MCF 10A (cell line): ENCODE measurements at regions not wholly inside any gene's neighbourhood (a gene's known extent, or its start where the extent isn't known, plus 50 kb on each side); places are given as distances from the start of the nearest gene placed in this dataset.

ENCODE experiments used
- BruUV-seq: library from RNA; stranded (reverse); fragments of 400-500 nt; replicated peaks from 2 replicates; lab custom pipeline; 2021; lab: Mats Ljungman, UMichigan
- CTCF ChIA-PET: fragments of 300-600 bp; sonication (Branson Sonifier 250); formaldehyde crosslinking; extraction: SDS; loops from one replicate; lab custom pipeline; 2021; ENCODE audit warnings: antibody characterized with exemption, inconsistent platforms; lab: Yijun Ruan, JAX
- POLR2A ChIA-PET: fragments of 300-600, 350-650 bp; sonication (Branson Sonifier 250); formaldehyde crosslinking; extraction: SDS; loops from one replicate; lab custom pipeline; 2020; ENCODE audit warnings: antibody characterized with exemption, inconsistent platforms; lab: Yijun Ruan, JAX
- DNase-seq: peaks from one replicate; pipeline ENCODE4 v3.0.0-alpha.2; 2018; ENCODE audit not compliant: unreplicated experiment
- H3K27ac Mint-ChIP-seq: one replicate; pipeline ENCODE4 v1.8.0; 2022; ENCODE audit warnings: mild to moderate bottlenecking, low read depth, mixed read lengths; ENCODE audit not compliant: unreplicated experiment
- H3K27me3 Mint-ChIP-seq: one replicate; pipeline ENCODE4 v1.8.0; 2022; ENCODE audit warnings: mixed read lengths; ENCODE audit not compliant: insufficient read depth, unreplicated experiment
- H3K36me3 Mint-ChIP-seq: one replicate; pipeline ENCODE4 v1.8.0; 2022; ENCODE audit warnings: mild to moderate bottlenecking, moderate library complexity, mixed read lengths; ENCODE audit not compliant: insufficient read depth, unreplicated experiment
- H3K4me1 Mint-ChIP-seq: one replicate; pipeline ENCODE4 v1.8.0; 2022; ENCODE audit warnings: mixed read lengths; ENCODE audit not compliant: insufficient read depth, unreplicated experiment
- H3K4me3 Mint-ChIP-seq: one replicate; pipeline ENCODE4 v1.8.0; 2022; ENCODE audit warnings: mild to moderate bottlenecking, moderate library complexity, mixed read lengths; ENCODE audit not compliant: unreplicated experiment
- H3K9me3 Mint-ChIP-seq: one replicate; pipeline ENCODE4 v1.8.0; 2022; ENCODE audit warnings: mixed read lengths; ENCODE audit not compliant: unreplicated experiment
- CTCF ChIP-seq: fragments of 200-600 bp; IDR thresholded peaks from one replicate; pipeline ENCODE4 v1.8.0; 2022; ENCODE audit warnings: antibody characterized with exemption, mild to moderate bottlenecking; ENCODE audit not compliant: unreplicated experiment
- intact Hi-C: fragments of 100-400 bp; cut with micrococcal nuclease; formaldehyde crosslinking; loops from 2 replicates; pipeline ENCODE4 v1.14.1; 2022

GRCh38 chr2:207458582-207458981, 71.2 kb upstream of the CREB1 start:
- no peaks in the 10 kb centered on the region for H3K4me1 Mint-ChIP-seq
- ChIA-PET CTCF (interaction anchor here (0.7 to 1.6 kb wide), 2 partner anchors 224 to 476 kb away, joined by 3 to 5 read pairs; no protein-coding TSS in a partner anchor), POLR2A (interaction anchor here (1.0 kb wide), 1 partner anchor 168 kb away, joined by 3 read pairs; no protein-coding TSS in a partner anchor)
- H3K36me3 Mint-ChIP-seq = no peaks in the 10 kb centered on the region
- no peak overlapping the region for H3K4me3 Mint-ChIP-seq
- TF ChIP-seq CTCF = peak; percentile 8
- H3K27ac Mint-ChIP-seq = no peak overlapping the region
- intact Hi-C loops = no loop called here
- no peak for DNase-seq
- BruUV-seq = no TSS peak
- no peaks in the 10 kb centered on the region for H3K9me3 Mint-ChIP-seq
- H3K27me3 Mint-ChIP-seq = no peaks in the 10 kb centered on the region

- Mint-ChIP-seq H3K27me3 (no peaks in the 10 kb centered on the region), H3K9me3 (no peaks in the 10 kb centered on the region), H3K4me3 (no peak overlapping the region), H3K36me3 (no peaks in the 10 kb centered on the region), H3K4me1 (no peaks in the 10 kb centered on the region), H3K27ac (no peak overlapping the region)
- no TSS peak for BruUV-seq
- DNase-seq = no peak
- CTCF ChIA-PET = interaction anchor here (0.7 to 1.0 kb wide), 3 partner anchors 11 to 398 kb away, joined by 3 to 4 read pairs (median 3); no protein-coding TSS in a partner anchor
- no peak for TF ChIP-seq CTCF
- intact Hi-C loops = no loop called here
- POLR2A ChIA-PET = interaction anchor here (0.8 kb wide), 1 partner anchor 51 kb away, joined by 3 read pairs; no protein-coding TSS in a partner anchor
Observed at GRCh38 chr2:207459990-207460757, 69.6 kb upstream of the CREB1 start.

GRCh38 chr2:207463433-207463832, 66.3 kb upstream of the CREB1 start:
- no peaks in the 10 kb centered on the region for H3K27me3 Mint-ChIP-seq
- H3K4me1 Mint-ChIP-seq = peaks cover 21% of the 10 kb centered on the region
- no peaks in the 10 kb centered on the region for H3K36me3 Mint-ChIP-seq
- H3K9me3 Mint-ChIP-seq = no peaks in the 10 kb centered on the region
- intact Hi-C loops = no loop called here
- CTCF ChIA-PET = no interaction called here
- DNase-seq = no peak
- no TSS peak for BruUV-seq
- no peak overlapping the region for H3K4me3 Mint-ChIP-seq
- POLR2A ChIA-PET = no interaction called here
- H3K27ac Mint-ChIP-seq = no peak overlapping the region
- TF ChIP-seq CTCF = no peak

GRCh38 chr2:207464007-207464406, 65.8 kb upstream of the CREB1 start:
- H3K9me3 Mint-ChIP-seq = no peaks in the 10 kb centered on the region
- BruUV-seq = no TSS peak
- POLR2A ChIA-PET = no interaction called here

More at GRCh38 chr2:207464007-207464406, 65.8 kb upstream of the CREB1 start:
- H3K4me3 Mint-ChIP-seq = no peak overlapping the region
- no peak overlapping the region for H3K27ac Mint-ChIP-seq
- CTCF ChIA-PET = interaction anchor here (0.8 to 1.0 kb wide), 2 partner anchors 9 to 664 kb away, joined by 3 read pairs; no protein-coding TSS in a partner anchor
- H3K36me3 Mint-ChIP-seq = no peaks in the 10 kb centered on the region
- no peaks in the 10 kb centered on the region for H3K27me3 Mint-ChIP-seq
- intact Hi-C loops = no loop called here
- peaks cover 21% of the 10 kb centered on the region for H3K4me1 Mint-ChIP-seq
- DNase-seq = no peak
- TF ChIP-seq CTCF = no peak
